T-helper 1 cell treated with Interleukin-12 subunit alpha and Interleukin-12 subunit beta and Interleukin-4 antibody, amounts not matched to agents 30 ng/mL and 1 ng/mL, for 36 hours (primary cell): ENCODE measurements at regions not wholly inside any gene's neighbourhood (a gene's known extent, or its start where the extent isn't known, plus 50 kb on each side); places are given as distances from the start of the nearest gene placed in this dataset.

Experiments used
- intact Hi-C: fragments of 100-400 bp; cut with micrococcal nuclease; formaldehyde crosslinking; loops from one replicate; pipeline ENCODE4 v1.15.1; 2024

DNA sequence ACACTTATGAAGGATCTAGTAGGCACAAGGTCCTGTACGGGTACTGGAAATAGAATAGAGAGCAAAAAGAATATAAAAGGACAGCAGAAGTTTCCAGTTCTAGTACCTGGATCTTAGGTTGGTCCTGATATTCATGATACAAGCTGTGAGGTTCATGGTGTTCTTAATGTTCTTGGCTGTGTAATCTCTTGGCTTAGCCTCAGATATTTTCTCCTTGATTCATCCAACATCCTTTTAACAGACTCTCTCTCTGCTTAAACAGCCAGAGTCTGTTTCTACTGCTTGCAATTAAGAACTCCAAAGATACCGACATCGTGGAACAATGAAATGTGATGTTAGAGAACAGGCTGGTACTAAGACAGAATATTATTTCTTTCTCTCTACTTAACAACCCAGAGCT, 49.9 kb downstream of the CNTN3 start:
- intact Hi-C loops: no loop called here

DNA sequence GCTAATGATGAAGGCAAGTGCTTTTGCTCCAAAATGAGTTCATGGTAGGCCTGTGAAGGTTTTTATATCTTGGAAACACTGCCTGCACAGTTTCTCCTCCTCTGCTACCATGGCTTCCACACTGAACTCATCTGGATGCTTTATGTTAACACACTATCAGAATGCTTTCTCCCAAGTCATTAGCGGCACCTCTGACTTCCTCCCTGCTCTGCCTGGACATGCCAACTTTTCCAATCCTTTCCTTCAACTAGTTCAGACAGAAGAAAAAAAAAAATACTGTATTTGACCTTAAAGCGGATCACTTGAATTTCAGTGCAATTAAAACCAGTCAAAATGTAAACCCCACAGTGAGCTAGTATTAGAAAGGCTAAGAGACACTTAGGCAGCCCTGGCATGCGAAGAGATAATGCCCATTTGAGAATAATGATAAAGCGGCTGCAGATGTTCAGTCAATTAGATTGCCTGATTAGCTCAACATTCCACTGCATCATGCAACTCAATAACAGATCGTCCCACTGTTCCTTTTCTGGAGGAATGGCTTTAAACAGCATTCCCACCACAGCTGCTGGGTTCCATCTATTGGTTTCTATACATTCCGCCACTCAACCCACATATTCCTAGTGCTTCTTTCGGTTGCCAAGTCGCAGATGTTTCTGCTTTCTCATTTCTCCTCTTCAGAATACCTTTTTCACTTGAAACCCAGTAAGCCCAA, 51.7 kb downstream of the CNTN3 start:
- intact Hi-C loops: no loop called here

DNA sequence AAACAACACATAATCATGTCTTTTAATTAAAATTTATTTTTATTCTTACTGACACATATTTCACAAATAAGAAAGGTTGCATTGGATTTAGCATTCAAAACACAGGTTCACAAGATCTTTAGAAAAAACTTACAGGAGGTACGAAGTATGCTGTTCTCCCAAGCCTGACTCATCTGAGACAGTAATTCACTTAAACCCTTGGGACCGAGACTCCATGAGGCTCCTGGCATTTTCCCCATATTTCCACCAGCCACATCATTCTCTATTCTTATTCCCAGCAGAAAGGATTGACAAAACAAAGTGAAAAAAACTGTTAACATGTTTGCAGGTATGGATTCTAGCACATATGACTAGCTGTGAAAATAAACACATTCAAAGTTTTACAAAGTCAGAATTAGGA, 52.6 kb downstream of the CNTN3 start:
- intact Hi-C loops: no loop called here

DNA sequence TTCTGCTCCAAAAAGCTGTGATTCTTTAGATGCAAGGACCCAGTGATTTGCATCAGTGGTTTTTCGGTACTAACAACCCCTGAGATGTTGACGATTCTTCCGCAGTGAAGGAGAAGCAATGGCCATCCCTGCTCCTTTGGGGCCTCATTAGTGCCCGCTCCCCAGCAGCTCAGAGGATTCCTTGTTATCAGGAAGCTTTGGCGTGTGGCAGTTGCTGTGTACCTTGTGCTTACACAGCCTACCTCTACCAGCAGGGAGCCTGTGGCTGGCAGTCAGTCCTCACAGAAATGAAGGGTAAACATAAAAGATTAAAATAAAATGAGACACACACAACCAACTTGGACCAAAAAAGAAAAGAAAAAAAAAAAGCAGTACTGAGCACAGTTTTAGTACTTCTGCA, 55.2 kb downstream of the CNTN3 start:
- intact Hi-C loops: no loop called here

DNA sequence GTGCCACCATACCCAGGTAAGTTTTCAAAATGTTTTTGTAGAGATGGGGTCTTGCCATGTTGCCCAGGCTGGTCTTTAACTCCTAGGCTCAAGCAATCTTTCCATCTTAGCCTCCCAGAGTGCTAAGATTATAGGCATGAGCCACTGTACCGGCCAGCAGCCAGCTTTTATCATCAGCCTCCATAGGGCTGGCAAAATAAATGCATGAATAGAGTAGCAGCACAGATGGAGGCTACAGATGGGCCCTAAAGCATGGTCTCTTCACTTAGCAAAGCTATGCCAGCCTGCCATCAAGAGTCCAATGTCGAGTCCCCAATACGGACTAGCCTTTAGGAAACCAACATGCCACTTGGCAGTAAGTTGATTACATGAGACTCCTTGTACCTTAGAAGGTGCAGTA, 63.8 kb downstream of the CNTN3 start:
- intact Hi-C loops: no loop called here

DNA sequence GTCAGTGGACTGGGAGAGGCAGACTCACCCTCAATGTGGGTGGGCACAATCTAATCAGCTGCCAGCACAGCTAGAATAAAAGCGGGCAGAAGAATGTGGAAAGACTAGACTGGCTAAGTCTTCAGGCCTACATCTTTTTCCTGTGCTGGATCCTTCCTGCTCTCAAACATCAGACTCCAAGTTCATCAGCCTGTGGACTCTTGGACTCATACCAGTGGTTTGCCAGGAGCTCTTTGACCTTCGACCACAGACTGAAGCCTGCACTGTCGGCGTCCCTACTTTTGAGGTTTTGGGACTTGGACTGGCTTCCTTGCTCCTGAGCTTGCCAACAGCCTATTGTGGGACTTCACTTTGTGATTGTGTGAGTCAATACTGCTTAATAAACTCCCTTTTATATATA, 68.0 kb downstream of the CNTN3 start:
- intact Hi-C loops: no loop called here

DNA sequence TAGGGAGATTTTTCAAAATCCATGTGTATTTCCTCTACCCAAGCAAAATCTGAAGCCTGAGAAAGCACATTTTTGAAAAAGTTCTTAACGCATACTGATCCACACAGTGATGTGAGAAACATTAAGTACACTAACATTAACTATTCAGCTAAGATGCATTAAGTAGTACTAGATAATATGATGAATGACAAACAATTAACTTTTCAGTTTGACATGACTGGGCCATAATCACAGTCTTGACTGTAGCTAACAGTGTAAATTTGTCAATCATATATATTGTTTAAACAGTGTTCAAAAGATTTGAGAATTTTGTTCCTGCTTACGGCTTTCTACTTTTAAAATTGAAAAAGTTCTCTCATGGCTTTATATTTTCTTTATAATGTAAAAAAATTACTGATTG, 72.0 kb downstream of the CNTN3 start:
- intact Hi-C loops: no loop called here

DNA sequence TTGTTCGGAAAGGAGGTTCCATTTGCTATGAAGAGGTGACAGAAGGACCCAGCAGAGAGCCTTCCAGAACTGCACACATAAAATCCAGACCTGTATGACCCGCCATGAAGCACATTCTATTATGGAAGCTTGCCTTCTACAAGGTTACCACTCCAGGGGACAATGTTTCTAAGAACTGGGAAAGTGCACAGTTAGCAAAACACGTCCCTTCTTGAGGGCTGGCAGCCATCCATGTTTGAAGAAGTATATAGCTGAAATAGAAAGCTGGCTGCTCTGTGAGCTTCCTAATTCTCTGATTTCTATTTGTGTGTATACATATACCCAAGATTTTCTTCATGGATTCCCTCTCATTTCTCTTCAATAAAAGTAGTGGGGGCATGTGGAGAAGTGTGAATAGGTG, 74.6 kb downstream of the CNTN3 start:
- intact Hi-C loops: no loop called here

DNA sequence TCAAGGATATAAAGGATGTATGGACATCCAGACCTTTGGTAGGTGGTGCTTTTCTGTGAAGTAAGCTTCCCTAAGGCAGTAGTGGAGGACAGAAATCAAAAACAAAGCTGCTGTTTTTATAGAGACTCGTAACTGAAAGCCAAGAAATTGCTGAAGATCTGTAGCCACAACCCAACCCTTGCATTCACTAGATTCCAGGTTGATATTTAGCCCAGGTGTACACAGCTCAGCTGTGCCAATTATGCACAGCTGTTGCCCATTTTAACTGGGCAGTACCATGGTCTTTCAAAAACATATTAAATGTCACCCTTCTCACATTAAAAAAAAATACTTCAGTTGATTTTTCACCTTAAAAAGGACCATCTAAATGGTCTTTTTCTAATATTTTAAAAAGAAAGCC, 75.8 kb downstream of the CNTN3 start:
- intact Hi-C loops: no loop called here

DNA sequence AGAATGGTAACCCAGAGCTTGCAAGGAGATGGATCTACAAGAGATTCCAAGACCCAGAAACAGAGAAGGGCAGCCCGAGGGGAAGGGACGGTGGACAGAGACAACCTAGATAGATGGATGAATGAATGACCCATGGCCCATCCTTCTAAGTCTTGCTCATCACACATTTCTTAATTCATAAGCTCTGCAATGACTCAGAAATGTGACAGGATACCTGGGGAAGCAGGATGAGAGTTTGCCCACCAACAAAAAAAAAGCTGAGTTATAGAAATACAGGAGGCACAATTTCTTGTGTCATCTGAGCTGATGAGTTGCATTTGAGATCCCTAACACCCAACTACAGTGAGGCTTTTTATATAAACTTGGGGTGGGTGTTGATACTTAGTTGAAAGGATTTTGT, 76.6 kb downstream of the CNTN3 start:
- intact Hi-C loops: no loop called here

DNA sequence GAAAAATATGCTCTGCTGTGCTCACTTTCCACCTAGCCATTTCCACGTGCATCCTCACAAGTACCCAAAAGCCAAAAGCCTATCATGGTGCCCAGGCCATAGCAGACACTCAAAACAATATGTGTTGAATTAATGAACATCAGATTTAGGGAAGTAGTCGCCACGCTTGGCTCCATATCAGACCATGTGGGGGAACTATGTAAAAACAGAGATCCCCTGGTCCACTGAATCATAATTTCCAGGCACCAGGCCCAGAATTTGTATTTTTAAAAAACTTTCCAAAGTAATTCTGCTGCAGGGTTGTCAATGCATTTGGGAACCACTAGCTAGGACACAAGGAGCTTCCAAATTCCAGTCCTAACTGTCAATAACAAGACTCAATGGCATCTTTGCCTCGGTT, 77.3 kb downstream of the CNTN3 start:
- intact Hi-C loops: no loop called here

DNA sequence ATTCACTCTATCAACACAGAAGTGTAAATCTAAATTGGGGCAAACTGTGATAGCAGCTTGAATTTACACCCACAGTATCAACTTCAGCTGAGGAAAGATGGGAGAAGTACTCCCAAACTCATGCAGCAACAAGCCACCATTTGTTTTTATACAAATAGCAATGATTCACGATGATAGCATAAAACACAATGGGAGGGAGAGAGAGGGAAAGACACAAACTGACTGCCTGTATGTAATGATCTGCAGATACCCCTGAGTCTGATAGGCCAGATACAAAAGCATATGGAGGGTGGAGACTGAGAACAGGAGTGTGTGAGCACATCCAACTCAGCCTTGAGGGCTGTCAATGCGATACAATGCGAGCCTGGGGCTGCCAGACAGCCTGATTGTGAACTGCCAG, 79.2 kb downstream of the CNTN3 start:
- intact Hi-C loops: no loop called here

DNA sequence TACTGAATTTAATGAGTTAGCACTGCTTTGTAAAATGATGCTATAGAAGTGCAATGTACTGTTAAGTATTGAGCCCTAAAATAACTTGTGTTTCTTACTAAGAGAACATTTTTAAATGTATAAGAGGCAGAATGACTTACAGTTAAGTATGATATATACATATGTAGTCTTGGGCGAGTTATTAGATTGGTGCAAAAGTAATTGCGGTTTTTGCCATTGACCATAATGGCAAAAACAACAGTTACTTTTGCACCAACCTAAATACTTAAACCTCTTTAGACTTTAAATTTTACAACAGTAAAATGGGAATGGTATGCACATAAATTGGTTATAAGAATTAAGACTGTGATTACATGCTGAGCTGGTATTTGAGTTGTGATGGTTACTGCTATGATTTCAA, 79.8 kb downstream of the CNTN3 start:
- intact Hi-C loops: no loop called here

DNA sequence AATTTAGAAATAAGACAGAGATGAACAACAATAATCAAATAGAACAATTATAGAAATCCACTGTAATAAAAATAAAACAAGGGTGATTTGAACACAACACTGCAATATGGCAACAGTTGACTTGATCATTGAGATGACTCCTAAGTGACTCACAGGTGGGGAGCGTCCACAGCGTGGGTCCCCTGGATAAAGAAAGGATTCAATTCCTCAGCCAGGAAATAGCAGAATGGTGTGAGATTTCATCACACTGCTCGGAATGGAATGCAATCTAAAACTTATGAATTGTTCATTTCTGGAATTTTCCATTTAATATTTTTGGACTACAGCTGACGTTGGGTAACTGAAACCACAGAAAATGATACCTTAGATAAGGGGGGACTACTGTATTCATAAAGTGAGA, 82.0 kb downstream of the CNTN3 start:
- intact Hi-C loops: no loop called here

DNA sequence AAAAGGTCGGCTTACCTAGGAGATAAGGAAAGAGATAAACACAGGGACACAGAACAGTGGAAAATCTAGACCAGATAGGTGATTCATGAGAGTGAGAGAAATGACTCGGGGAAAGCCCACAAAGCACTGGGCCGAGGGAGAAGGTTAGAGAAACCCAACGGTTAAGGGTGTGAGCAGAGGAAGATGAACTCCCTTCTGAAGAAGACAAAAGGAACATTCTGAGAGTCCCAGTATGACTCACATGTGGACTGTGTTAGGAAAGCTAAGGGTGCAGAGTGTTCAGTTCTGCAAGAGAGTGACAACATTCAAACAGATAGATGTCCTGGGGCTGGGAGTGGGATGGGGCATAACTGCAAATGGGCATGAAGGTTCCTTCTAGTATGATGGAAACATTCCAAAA, 83.0 kb downstream of the CNTN3 start:
- intact Hi-C loops: no loop called here

DNA sequence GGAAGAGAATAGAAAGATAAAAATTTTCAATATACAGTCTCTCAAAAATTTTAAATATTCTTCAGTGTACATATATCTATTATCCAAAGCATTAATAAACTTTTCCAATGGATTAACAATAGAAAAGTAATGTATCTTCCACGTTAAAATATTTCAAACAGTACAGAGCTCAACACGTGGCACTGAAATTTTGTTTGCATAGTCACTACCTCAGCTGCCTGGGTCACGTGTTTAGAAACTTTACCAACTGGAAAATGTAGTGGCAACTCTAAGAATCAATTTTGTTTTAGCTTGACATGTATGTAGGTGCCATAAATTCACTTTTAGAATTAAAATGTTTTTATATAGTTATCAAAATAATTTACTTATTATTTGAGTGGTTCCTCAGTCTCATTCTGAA, 85.3 kb downstream of the CNTN3 start:
- intact Hi-C loops: no loop called here

DNA sequence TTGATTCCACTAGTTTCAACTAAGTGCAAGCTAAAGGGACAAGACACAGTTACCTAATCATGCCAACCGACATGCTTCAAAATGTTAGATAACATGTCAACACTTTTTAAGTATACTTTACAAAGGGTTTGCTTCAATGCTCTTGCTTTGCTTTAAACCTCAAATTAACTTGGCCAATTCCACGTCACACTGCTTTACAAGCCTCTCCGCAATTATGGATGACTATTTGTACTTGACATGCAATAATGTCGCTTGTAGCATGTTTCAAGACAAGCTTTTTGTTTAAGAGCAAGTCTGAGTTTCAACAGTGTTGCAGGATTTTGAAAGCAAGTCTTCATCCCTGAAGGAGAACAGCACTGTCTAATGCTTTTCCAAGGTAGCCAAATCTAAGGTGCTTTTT, 86.9 kb downstream of the CNTN3 start:
- intact Hi-C loops: no loop called here

DNA sequence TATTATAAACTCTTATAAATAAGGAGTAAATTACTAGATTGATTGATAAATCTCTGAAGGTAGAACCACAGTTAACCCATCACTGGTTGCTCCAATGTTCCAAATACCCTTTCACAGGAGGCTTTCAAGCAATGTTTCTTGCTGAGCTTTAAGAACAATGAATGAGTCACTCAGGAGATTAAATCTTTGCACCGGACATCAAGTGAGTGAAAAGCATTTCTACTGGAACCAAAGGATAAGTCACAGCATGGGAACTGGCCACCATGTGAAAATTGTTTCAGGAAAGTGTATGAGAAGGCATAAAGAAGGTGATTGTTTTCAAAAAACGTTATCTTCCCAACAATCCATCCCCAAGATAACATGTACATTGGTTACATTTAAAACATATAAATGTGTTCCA, 90.6 kb downstream of the CNTN3 start:
- intact Hi-C loops: no loop called here

DNA sequence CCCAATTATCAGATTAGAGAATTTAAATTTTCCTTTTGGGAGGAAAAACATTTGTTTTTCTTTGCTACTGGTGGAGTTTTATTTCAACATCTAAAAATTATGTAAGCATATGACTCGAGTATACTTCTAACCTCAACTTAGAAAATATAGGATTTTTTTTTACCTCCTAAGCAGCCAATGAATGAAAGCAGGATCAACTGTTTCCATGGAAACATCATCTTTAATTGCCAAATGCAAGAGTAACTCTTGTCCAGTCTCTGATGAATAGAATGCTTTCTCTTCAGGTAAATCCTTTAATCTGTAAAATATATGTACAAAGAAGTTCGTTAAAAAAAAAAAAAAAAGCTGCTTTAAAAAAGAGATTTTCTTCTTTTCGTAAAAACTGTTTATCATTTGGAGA, 93.6 kb downstream of the CNTN3 start:
- intact Hi-C loops: no loop called here

DNA sequence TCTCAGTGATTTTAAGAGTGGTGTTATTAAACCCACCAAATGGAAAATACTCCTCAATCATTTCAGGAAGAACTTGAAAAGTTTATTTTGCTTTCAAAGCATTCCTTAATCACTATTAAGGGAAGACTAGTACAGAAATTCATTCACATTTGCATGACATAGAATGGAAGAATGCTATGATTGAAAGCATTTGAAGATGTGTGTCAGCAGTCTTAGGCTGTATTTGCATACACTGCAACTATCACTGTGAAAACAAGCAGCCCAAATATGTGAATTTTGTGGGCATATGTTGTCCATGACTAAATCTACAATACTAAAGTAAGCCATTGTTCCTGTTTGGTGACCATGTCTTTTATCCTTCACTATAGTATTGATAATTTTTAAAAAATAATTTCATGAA, 95.8 kb downstream of the CNTN3 start:
- intact Hi-C loops: no loop called here

DNA sequence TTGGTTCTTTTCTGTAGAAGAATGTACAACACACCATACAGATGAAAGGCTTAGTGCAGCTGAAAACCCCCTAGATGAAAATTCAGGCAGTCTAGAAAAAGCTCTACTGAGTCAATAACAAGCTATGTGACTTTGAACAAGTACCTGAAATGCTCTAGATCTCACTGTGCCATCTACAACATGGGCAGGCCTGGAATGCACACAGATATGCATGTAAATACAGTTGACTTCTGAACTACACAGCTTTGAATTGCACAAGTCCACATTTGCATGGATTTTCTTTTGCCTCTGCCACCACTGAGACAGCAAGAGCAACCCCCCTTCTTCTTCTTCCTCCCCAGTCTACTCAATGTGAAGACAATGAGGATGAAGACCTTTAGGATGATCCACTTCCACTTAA, 98.4 kb downstream of the CNTN3 start:
- intact Hi-C loops: no loop called here

DNA sequence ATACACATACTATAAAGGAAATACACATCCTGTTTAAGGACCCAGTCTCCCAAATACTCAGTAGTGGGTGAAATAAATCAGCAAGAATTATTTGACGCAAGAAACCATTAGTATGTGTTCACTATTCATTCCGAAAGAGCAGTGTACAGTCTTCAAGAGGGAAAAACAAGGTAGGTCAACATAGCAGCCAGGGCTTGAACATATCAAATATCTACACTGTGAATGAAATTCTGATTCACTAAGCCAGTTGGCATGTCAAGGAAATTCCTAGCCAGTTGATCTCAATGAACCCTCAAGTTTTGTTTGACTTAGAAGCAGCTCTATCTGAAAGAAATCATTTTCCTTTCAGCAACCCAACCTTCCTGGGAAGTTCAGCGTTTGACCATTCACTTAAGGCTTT, 99.0 kb downstream of the CNTN3 start:
- intact Hi-C loops: no loop called here

DNA sequence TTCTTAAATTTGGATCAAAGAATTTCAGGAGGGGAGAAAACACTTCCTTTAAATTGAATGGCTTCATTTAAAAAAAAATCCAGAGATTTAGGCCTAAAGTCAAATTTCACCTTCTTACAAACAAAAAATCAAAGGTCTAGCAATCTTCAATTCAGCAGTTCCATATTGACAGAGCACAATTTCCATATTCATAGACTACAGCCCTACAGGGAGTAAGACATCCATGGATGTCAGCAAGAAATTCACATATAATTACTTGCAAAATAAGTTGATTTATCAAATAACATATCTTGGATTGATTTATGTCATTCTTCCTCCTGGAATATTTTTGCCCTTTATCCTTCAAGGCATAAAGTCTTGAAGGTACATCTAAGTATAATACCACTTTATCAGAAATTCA, 103.4 kb downstream of the CNTN3 start:
- intact Hi-C loops: no loop called here

DNA sequence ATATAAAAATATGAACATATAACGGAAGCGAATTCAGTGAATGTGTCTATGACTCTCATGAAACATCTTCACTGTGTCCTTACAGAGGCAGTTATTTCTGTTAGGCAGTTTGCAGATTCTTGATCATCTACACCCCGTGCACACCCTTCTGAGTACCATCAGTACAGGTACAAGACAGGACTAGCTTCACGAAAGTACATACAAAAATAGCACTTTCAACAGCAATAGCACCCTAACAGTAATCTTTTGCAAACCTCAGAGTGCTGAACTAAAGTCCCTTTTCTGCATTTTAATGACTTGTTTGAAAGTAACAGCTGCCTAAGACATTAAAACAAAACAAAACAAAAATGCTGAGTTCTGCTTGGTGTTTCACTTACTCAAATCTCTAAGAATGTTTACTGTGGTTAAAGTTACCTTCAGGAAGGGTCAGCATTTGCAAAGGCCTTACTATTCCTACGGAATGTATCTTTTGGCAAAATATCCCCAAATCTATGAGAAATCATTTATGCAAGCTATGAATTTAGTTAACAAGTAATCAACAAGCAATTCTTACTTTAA, 104.1 kb downstream of the CNTN3 start:
- intact Hi-C loops: no loop called here
